Fibroblast of lung (primary cell): ENCODE measurements at regions not wholly inside any gene's neighbourhood (a gene's known extent, or its start where the extent isn't known, plus 50 kb on each side); places are given as distances from the start of the nearest gene placed in this dataset.
A peak's percentile ranks its signal among the peaks of the same experiment; 100 is the strongest.
"Not testable (repeated sequence)": the region's sequence is repeated elsewhere in the genome, so short reads cannot be mapped to it uniquely, and the experiment has no call there.

Experiments used
- DNase-seq, 2 donors: peaks; one replicate each; pipeline versions ENCODE4 v3.0.0 to v3.0.0-alpha.2; 2010; ENCODE audit warnings: low read depth in 2 of 2
- H2AFZ ChIP-seq: 2 replicates; pipeline ENCODE4 v1.5.1; 2012; ENCODE audit warnings: low read length, control low read depth, inconsistent platforms
- H3K27ac ChIP-seq: 2 replicates; pipeline ENCODE4 v1.5.1; 2011; ENCODE audit warnings: low read length, control low read depth; ENCODE audit not compliant: insufficient read depth
- H3K27me3 ChIP-seq: 2 replicates; pipeline ENCODE4 v1.5.1; 2011; ENCODE audit warnings: mild to moderate bottlenecking, low read length; ENCODE audit not compliant: control insufficient read depth, insufficient read depth
- H3K36me3 ChIP-seq: 2 replicates; pipeline ENCODE4 v1.5.1; 2011; ENCODE audit warnings: low read length; ENCODE audit not compliant: control insufficient read depth, insufficient read depth
- H3K4me1 ChIP-seq: 2 replicates; pipeline ENCODE4 v1.5.1; 2011; ENCODE audit warnings: low read length; ENCODE audit not compliant: control insufficient read depth, insufficient read depth; ENCODE audit errors: extremely low read depth
- H3K4me2 ChIP-seq: 2 replicates; pipeline ENCODE4 v1.5.1; 2011; ENCODE audit warnings: low read length, control low read depth; ENCODE audit not compliant: insufficient read depth; ENCODE audit errors: extremely low read depth
- H3K4me3 ChIP-seq, 4 experiments: fragments of 200-600 bp in 1 of 4; sonication (generic) in 1 of 4; replicated peaks in 1 of 4; 2 replicates each; pipeline ENCODE4 v1.5.1; 2011 to 2016; ENCODE audit warnings: low read length in 4 of 4, low read depth in 3 of 4, mild to moderate bottlenecking in 3 of 4, control low read depth in 2 of 4, inconsistent platforms in 1 of 4, mixed read lengths in 1 of 4; ENCODE audit not compliant: insufficient read depth in 1 of 4; ENCODE audit errors: control extremely low read depth in 1 of 4
- H3K79me2 ChIP-seq: 2 replicates; pipeline ENCODE4 v1.5.1; 2012; ENCODE audit warnings: mild to moderate bottlenecking, low read length, inconsistent platforms; ENCODE audit not compliant: control insufficient read depth, insufficient read depth
- H3K9ac ChIP-seq: 2 replicates; pipeline ENCODE4 v1.5.1; 2011; ENCODE audit warnings: mild to moderate bottlenecking, low read length, control low read depth; ENCODE audit not compliant: insufficient read depth
- H3K9me3 ChIP-seq: 2 replicates; pipeline ENCODE4 v1.5.1; 2012; ENCODE audit warnings: low read depth, low read length; ENCODE audit not compliant: control insufficient read depth, insufficient read depth
- H4K20me1 ChIP-seq: 2 replicates; pipeline ENCODE4 v1.5.1; 2011; ENCODE audit warnings: low read length; ENCODE audit not compliant: control insufficient read depth, insufficient read depth; ENCODE audit errors: extremely low read depth
- CTCF ChIP-seq, 2 donors: IDR thresholded peaks in 1 of 2; conservative IDR thresholded peaks in 1 of 2; 1 replicate in 1 of 2; 2 replicates in 1 of 2; pipeline ENCODE4 v1.5.1; 2011 to 2012; ENCODE audit warnings: low read length in 2 of 2, control low read depth in 1 of 2, inconsistent platforms in 1 of 2, low read depth in 1 of 2, mild to moderate bottlenecking in 1 of 2
- EZH2 ChIP-seq: IDR thresholded peaks from 2 replicates; pipeline ENCODE4 v1.5.1; 2012; ENCODE audit warnings: low read length, control low read depth, mild to moderate bottlenecking; ENCODE audit errors: missing control alignments

- Histone ChIP-seq H2AFZ (no peak overlapping the region), H3K4me2 (no peak overlapping the region), H3K79me2 (no peaks in the 10 kb centered on the region), H3K36me3 (no peaks in the 10 kb centered on the region), H4K20me1 (no peaks in the 10 kb centered on the region), H3K27me3 (no peaks in the 10 kb centered on the region), H3K9me3 (no peaks in the 10 kb centered on the region), H3K27ac (no peak overlapping the region), H3K4me3 (no peak overlapping the region), H3K4me1 (no peaks in the 10 kb centered on the region), H3K9ac (no peak overlapping the region)
- DNase-seq, result no peak
- TF ChIP-seq CTCF (conservative IDR thresholded peaks at IDR 0.05 in 1 of 2, IDR thresholded peaks at IDR 0.05 in 1 of 2; ENCODE audit: low read depth in 1 of 2, low read length in 2 of 2) (no peak), EZH2 (no peak)
Measured at GRCh38 chr12:67088401-67089118, 180.6 kb upstream of the CAND1 start.

- no peaks in the 10 kb centered on the region for H3K79me2 ChIP-seq
- peak in 1 of 2 donors; percentile 9 for DNase-seq
- TF ChIP-seq EZH2, result no peak
- no peak for TF ChIP-seq CTCF (conservative IDR thresholded peaks at IDR 0.05 in 1 of 2, IDR thresholded peaks at IDR 0.05 in 1 of 2; ENCODE audit: low read depth in 1 of 2, low read length in 2 of 2)
- H3K4me2 ChIP-seq, result no peak overlapping the region
- no peaks in the 10 kb centered on the region for H3K36me3 ChIP-seq
- no peak overlapping the region for H3K9ac ChIP-seq
- H4K20me1 ChIP-seq, result no peaks in the 10 kb centered on the region
- H2AFZ ChIP-seq, result no peak overlapping the region
- no peaks in the 10 kb centered on the region for H3K9me3 ChIP-seq
- H3K27me3 ChIP-seq, result no peaks in the 10 kb centered on the region
- H3K27ac ChIP-seq, result no peak overlapping the region
- no peaks in the 10 kb centered on the region for H3K4me1 ChIP-seq
- no peak overlapping the region for H3K4me3 ChIP-seq
Measured at GRCh38 chr12:67091204-67091603, 178.0 kb upstream of the CAND1 start.

GRCh38 chr12:67091678-67092077 lies 177.5 kb upstream of the CAND1 start:
- H3K9me3 ChIP-seq, result no peaks in the 10 kb centered on the region
- H3K4me1 ChIP-seq, result no peaks in the 10 kb centered on the region
- H3K79me2 ChIP-seq, result no peaks in the 10 kb centered on the region
- no peaks in the 10 kb centered on the region for H3K27me3 ChIP-seq
- no peak overlapping the region for H3K4me2 ChIP-seq
- H4K20me1 ChIP-seq, result no peaks in the 10 kb centered on the region
- H3K27ac ChIP-seq, result no peak overlapping the region
- no peak overlapping the region for H2AFZ ChIP-seq
- DNase-seq, result no peak
- TF ChIP-seq CTCF (conservative IDR thresholded peaks at IDR 0.05 in 1 of 2, IDR thresholded peaks at IDR 0.05 in 1 of 2; ENCODE audit: low read depth in 1 of 2, low read length in 2 of 2) (no peak), EZH2 (no peak)
- H3K4me3 ChIP-seq, result no peak overlapping the region
- no peaks in the 10 kb centered on the region for H3K36me3 ChIP-seq
- H3K9ac ChIP-seq, result no peak overlapping the region

- H3K79me2 ChIP-seq, DNase-seq, H3K9me3 ChIP-seq, H3K4me3 ChIP-seq, H3K4me2 ChIP-seq, H3K36me3 ChIP-seq, H3K9ac ChIP-seq, H3K27ac ChIP-seq, H3K4me1 ChIP-seq, H4K20me1 ChIP-seq, H2AFZ ChIP-seq, H3K27me3 ChIP-seq: not testable (repeated sequence)
Measured at GRCh38 chr12:67092934-67093333, 176.2 kb upstream of the CAND1 start.
